A549 (cell line): ENCODE measurements at regions not wholly inside any gene's neighbourhood (a gene's known extent, or its start where the extent isn't known, plus 50 kb on each side); places are given as distances from the start of the nearest gene placed in this dataset.

Source experiments
- ATAC-seq, 2 experiments: fragments of 200-7000 bp in 1 of 2; fragments of >200 bp in 1 of 2; cut with Nextera tagmentation in 1 of 2; cut with Tn5 transposase in 1 of 2; 3 replicates each; pipeline versions ENCODE4 v1.8.0 to v1.9.1; 2018 to 2020; ENCODE audit warnings: mild to moderate bottlenecking in 1 of 2, moderate library complexity in 1 of 2
- CTCF ChIA-PET: fragments of 300-600 bp; sonication (Branson Sonifier 250); formaldehyde crosslinking; extraction: SDS; loops from one replicate; lab custom pipeline; 2021; ENCODE audit warnings: antibody characterized with exemption, inconsistent platforms; lab: Yijun Ruan, JAX
- POLR2A ChIA-PET: fragments of 350-600 bp; formaldehyde crosslinking; extraction: SDS; loops from one replicate; lab custom pipeline; 2021; ENCODE audit warnings: antibody characterized with exemption, inconsistent platforms; lab: Yijun Ruan, JAX
- DNase-seq, 2 experiments: peaks; one replicate each; pipeline versions ENCODE4 v3.0.0 to v3.0.0-alpha.2; 2011 to 2016; ENCODE audit warnings: low read depth in 1 of 2, low spot score in 1 of 2
- FAIRE-seq: peaks from 2 replicates; lab custom pipeline; 2011; peaks lifted over from hg19 to GRCh38; lab: Jason Lieb, UNC
- H3K27ac ChIP-seq, 2 experiments: fragments of >200 bp; sonication (Bioruptor Twin); formaldehyde crosslinking; 3 replicates each; pipeline ENCODE4 v1.5.1; 2016 to 2017
- H3K4me1 ChIP-seq: fragments of >200 bp; sonication (Bioruptor Twin); formaldehyde crosslinking; 3 replicates; pipeline ENCODE4 v1.6.1; 2016
- H3K4me2 ChIP-seq: fragments of >200 bp; sonication (Bioruptor Twin); formaldehyde crosslinking; 3 replicates; pipeline ENCODE4 v1.6.1; 2016
- H3K4me3 ChIP-seq: fragments of >200 bp; sonication (Bioruptor Twin); formaldehyde crosslinking; 3 replicates; pipeline ENCODE4 v1.5.1; 2016
- H3K9me3 ChIP-seq: fragments of >200 bp; sonication (Bioruptor Twin); formaldehyde crosslinking; 3 replicates; pipeline ENCODE4 v1.6.1; 2016
- CBX8 ChIP-seq: fragments of 200-600 bp; sonication (generic); IDR thresholded peaks from 2 replicates; pipeline ENCODE4 v1.6.1; 2016
- CEBPB ChIP-seq, 2 experiments: fragments of >200 bp in 1 of 2; sonication (Bioruptor Twin) in 1 of 2; formaldehyde crosslinking in 1 of 2; IDR thresholded peaks; 2 replicates each; pipeline ENCODE4 v1.6.1; 2012 to 2016
- FOSL2 ChIP-seq, 2 experiments: fragments of 450-650 bp in 1 of 2; fragments of >200 bp in 1 of 2; sonication (Bioruptor Twin) in 1 of 2; formaldehyde crosslinking; IDR thresholded peaks; 2 replicates each; pipeline versions ENCODE4 v1.5.0 to v1.6.1; 2016 to 2020; ENCODE audit warnings: mild to moderate bottlenecking in 1 of 2, moderate library complexity in 1 of 2
- FOXS1 ChIP-seq: fragments of 250-450 bp; sonication (Bioruptor Pico); IDR thresholded peaks from 2 replicates; pipeline ENCODE4 v1.5.0; 2020; ENCODE audit warnings: mild to moderate bottlenecking, moderate library complexity
- HEYL ChIP-seq: fragments of 250-450 bp; sonication (Bioruptor Pico); IDR thresholded peaks from 2 replicates; pipeline ENCODE4 v1.8.0; 2021; ENCODE audit warnings: mild to moderate bottlenecking, moderate library complexity
- HOXA7 ChIP-seq: fragments of 250-450 bp; sonication (Bioruptor Pico); IDR thresholded peaks from 2 replicates; pipeline ENCODE4 v1.5.0; 2020; ENCODE audit warnings: mild to moderate bottlenecking, moderate library complexity
- HOXB13 ChIP-seq: fragments of 250-450 bp; sonication (Bioruptor Pico); IDR thresholded peaks from 2 replicates; pipeline ENCODE4 v1.5.0; 2020; ENCODE audit warnings: low read depth, mild to moderate bottlenecking, moderate library complexity
- JUN ChIP-seq, 2 experiments: fragments of >200 bp; sonication (Bioruptor Twin); formaldehyde crosslinking; IDR thresholded peaks; 2 replicates in 1 of 2; 3 replicates in 1 of 2; pipeline ENCODE4 v1.6.1; 2016 to 2017
- JUNB ChIP-seq: fragments of >200 bp; sonication (Bioruptor Twin); formaldehyde crosslinking; IDR thresholded peaks from 2 replicates; pipeline ENCODE4 v1.6.1; 2016
- MAZ ChIP-seq: fragments of 150-350 bp; IDR thresholded peaks from 2 replicates; pipeline ENCODE4 v1.6.1; 2014; ENCODE audit warnings: antibody characterized with exemption, low read depth, low read length, borderline replicate concordance
- MYC ChIP-seq: IDR thresholded peaks from 2 replicates; pipeline ENCODE4 v1.6.1; 2012; ENCODE audit warnings: mild to moderate bottlenecking, inconsistent platforms, low read length, improper control_type of control experiment, borderline replicate concordance
- NPAS2 ChIP-seq: fragments of 250-450 bp; sonication (Bioruptor Pico); IDR thresholded peaks from 2 replicates; pipeline ENCODE4 v1.8.0; 2022; ENCODE audit warnings: mild to moderate bottlenecking, moderate library complexity, borderline replicate concordance
- NR3C1 ChIP-seq: fragments of >200 bp; sonication (Bioruptor Twin); formaldehyde crosslinking; IDR thresholded peaks from 3 replicates; pipeline ENCODE4 v1.6.1; 2017
- PHF8 ChIP-seq: fragments of 200-600 bp; sonication (generic); IDR thresholded peaks from 2 replicates; pipeline ENCODE4 v1.6.1; 2016; ENCODE audit warnings: low read depth, mild to moderate bottlenecking, antibody characterized with exemption, moderate library complexity, borderline replicate concordance
- POLR2A ChIP-seq: IDR thresholded peaks from 2 replicates; pipeline ENCODE4 v1.6.1; 2012; ENCODE audit warnings: mild to moderate bottlenecking, low read length
- RCOR1 ChIP-seq: fragments of 150-350 bp; IDR thresholded peaks from 2 replicates; pipeline ENCODE4 v1.6.1; 2014; ENCODE audit warnings: antibody characterized with exemption, low read length, low read depth
- SMC3 ChIP-seq: fragments of >200 bp; sonication (Bioruptor Twin); formaldehyde crosslinking; IDR thresholded peaks from 3 replicates; pipeline ENCODE4 v1.6.1; 2018; ENCODE audit warnings: inconsistent platforms
- ZC3H11A ChIP-seq: fragments of 450-650 bp; IDR thresholded peaks from 2 replicates; pipeline ENCODE4 v1.6.1; 2014; ENCODE audit warnings: antibody characterized with exemption, mild to moderate bottlenecking
- WGBS: methylation state at CpG from one replicate; pipeline ENCODE4 v1.1.6; 2017; ENCODE audit errors: missing lambda C conversion rate; 5-methylcytosine and 5-hydroxymethylcytosine counted together
- TF ChIP-seq, protein P1 (sequence below): fragments of 450-650 bp; IDR thresholded peaks from 2 replicates; pipeline ENCODE4 v1.6.1; 2014; ENCODE audit warnings: antibody characterized with exemption
- TF ChIP-seq, protein P2 (sequence below): IDR thresholded peaks from 2 replicates; pipeline ENCODE4 v1.6.1; 2012
- TF ChIP-seq, protein P3 (sequence below): fragments of >200 bp; sonication (Bioruptor Twin); formaldehyde crosslinking; IDR thresholded peaks from 3 replicates; pipeline ENCODE4 v1.6.1; 2016
- TF ChIP-seq, protein P4 (sequence below): fragments of >200 bp; sonication (Bioruptor Twin); formaldehyde crosslinking; IDR thresholded peaks from 2 replicates; pipeline ENCODE4 v1.6.1; 2016

DNA sequence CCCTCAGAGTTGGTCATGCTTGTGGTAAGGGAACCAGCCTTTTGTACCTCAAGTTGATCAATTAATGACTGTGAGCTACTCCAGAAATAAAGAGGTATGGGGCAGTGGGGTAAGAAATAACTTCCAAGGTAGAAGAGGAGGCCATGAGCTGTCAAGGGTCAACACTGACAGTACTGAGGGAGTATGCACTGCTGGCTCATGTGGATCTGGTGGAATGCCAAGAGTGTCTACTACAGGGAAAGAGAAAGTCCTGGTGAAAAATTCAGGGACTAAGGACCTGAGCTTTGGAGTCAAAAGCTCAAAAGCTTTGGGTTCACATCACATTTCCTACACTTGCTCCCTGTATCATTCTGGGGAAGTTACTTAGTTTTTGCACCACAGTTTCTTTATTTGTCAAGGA is 154.9 kb downstream of the SEMA6D start:
- Histone ChIP-seq H3K4me3 (no peak overlapping the region), H3K4me1 (no peaks in the 10 kb centered on the region), H3K27ac (no peak overlapping the region), H3K9me3 (no peaks in the 10 kb centered on the region), H3K4me2 (no peak overlapping the region)
- DNase-seq (no peak), ATAC-seq (no peak), FAIRE-seq (no peak)
- no peak for TF ChIP-seq CEBPB (IDR thresholded peaks at IDR 0.05)
- CTCF ChIA-PET: no interaction called here
- POLR2A ChIA-PET: no interaction called here

DNA sequence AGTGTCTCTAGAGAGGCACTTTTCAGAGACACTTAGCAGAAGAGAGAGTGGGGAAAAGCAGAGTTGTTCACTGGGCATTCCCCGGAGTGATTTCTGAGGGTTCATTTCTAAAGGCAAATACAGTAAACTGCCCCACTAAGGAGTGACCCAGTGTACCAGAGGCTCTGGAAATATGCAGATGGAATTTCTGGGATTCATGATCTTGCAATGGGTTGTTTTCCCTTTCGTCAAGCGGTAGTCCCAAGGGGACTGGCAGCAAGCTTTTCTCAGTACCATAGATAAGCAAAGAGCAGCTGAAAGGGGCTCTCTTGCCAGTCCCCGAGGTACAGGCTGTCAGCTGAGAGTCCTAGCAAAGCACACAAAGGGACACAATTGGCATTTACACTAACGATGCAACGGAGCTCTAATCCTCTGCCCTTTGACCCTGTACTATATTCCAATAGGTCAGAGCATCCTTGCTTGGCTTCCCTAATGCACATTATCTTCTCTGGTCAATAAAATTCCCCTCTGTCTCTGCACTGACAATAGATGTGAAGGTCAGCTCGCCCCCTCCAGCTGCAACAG is 155.6 kb downstream of the SEMA6D start:
- DNase-seq (no peak), ATAC-seq (no peak)
- 21% methylated on average over 7 of the region's 7 CpGs for WGBS
- Histone ChIP-seq H3K27ac (no peak overlapping the region), H3K4me2 (no peak overlapping the region), H3K4me1 (no peaks in the 10 kb centered on the region)
- TF ChIP-seq MYC (no peak), CBX8 (no peak), JUNB (no peak), HOXB13 (no peak), HOXA7 (CRISPR knock-in tag) (no peak)
- TF ChIP-seq, protein P1, sequence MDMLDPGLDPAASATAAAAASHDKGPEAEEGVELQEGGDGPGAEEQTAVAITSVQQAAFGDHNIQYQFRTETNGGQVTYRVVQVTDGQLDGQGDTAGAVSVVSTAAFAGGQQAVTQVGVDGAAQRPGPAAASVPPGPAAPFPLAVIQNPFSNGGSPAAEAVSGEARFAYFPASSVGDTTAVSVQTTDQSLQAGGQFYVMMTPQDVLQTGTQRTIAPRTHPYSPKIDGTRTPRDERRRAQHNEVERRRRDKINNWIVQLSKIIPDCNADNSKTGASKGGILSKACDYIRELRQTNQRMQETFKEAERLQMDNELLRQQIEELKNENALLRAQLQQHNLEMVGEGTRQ: no peak
- TF ChIP-seq, protein P2, sequence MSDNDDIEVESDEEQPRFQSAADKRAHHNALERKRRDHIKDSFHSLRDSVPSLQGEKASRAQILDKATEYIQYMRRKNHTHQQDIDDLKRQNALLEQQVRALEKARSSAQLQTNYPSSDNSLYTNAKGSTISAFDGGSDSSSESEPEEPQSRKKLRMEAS: no peak
- TF ChIP-seq, protein P3, sequence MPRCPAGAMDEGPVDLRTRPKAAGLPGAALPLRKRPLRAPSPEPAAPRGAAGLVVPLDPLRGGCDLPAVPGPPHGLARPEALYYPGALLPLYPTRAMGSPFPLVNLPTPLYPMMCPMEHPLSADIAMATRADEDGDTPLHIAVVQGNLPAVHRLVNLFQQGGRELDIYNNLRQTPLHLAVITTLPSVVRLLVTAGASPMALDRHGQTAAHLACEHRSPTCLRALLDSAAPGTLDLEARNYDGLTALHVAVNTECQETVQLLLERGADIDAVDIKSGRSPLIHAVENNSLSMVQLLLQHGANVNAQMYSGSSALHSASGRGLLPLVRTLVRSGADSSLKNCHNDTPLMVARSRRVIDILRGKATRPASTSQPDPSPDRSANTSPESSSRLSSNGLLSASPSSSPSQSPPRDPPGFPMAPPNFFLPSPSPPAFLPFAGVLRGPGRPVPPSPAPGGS: no peak
- TF ChIP-seq, all 56 proteins: peak for 0
- no peaks in the 10 kb centered on the region for H3K9me3 ChIP-seq
- CTCF ChIA-PET: interaction anchor here (0.6 kb wide), 1 partner anchor 24 kb away, joined by 3 read pairs; no protein-coding TSS in a partner anchor
- no peak overlapping the region for H3K4me3 ChIP-seq
- POLR2A ChIA-PET: no interaction called here
- FAIRE-seq: no peak

DNA sequence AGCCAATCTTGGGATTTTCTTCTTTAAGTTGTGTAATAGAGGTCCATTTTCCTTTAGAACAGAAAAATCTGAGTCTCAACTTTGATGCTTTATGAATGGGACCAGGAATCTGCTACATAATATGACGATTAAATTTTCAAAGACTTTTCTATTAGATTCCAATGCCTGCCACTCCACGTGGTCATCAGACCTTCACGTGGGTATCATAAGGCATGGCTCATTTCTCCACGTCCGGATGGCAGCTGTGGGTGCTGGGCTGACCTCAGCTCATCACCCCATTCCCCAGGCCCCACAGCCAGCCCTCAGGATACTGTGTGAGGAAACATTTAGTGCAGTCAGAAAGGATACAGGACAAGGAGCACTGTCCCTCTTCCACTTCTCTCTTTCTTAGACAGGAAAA is 159.7 kb downstream of the SEMA6D start:
- TF ChIP-seq HEYL (CRISPR knock-in tag) (no peak), ZC3H11A (no peak), FOSL2 (IDR thresholded peaks at IDR 0.05) (no peak), FOSL2 (CRISPR knock-in tag; IDR thresholded peaks at IDR 0.05) (no peak), JUN (IDR thresholded peaks at IDR 0.05) (no peak), MAZ (no peak), FOXS1 (CRISPR knock-in tag) (no peak), SMC3 (no peak), NPAS2 (no peak), POLR2A (no peak), RCOR1 (no peak), NR3C1 (no peak), PHF8 (no peak), CEBPB (IDR thresholded peaks at IDR 0.05) (no peak)
- TF ChIP-seq, protein P4, sequence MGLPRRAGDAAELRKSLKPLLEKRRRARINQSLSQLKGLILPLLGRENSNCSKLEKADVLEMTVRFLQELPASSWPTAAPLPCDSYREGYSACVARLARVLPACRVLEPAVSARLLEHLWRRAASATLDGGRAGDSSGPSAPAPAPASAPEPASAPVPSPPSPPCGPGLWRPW: no peak
- TF ChIP-seq, protein P1: no peak
- TF ChIP-seq, all 56 proteins: peak for 0
- WGBS: 23% methylated on average over 5 of the region's 5 CpGs
- POLR2A ChIA-PET: no interaction called here
- DNase-seq: no peak
- no peaks in the 10 kb centered on the region for H3K9me3 ChIP-seq
- CTCF ChIA-PET: no interaction called here
- FAIRE-seq: no peak
- no peak overlapping the region for H3K4me2 ChIP-seq
- no peak for ATAC-seq
- no peaks in the 10 kb centered on the region for H3K4me1 ChIP-seq
- H3K4me3 ChIP-seq: no peak overlapping the region
- H3K27ac ChIP-seq: no peak overlapping the region
